ENCODE measurements at regions not wholly inside any gene's neighbourhood (a gene's known extent, or its start where the extent isn't known, plus 50 kb on each side); places are given as distances from the start of the nearest gene placed in this dataset.

DNA sequence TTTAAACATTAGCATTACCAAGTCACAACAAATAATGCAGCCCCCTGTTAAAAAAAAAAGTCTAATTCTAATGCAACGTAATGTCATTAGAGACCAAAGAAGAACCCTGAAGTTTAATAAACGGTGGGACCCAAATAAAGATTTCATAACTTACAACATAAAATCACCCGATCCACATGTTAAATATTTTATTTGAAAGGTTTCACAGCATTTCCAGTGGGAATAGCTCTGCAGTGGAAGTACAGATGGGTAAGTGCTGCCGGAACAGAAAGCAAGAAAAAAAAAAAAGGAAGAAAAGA is 320.6 kb upstream of the ZMIZ1 start:
- no peak overlapping the region for H3K4me3 ChIP-seq (ENCODE audit: low read depth, low read length)
- in situ Hi-C loops (cut with HindIII; ENCODE audit: low sequenced_read_pairs), result no loop called here
- TF ChIP-seq, protein P1, sequence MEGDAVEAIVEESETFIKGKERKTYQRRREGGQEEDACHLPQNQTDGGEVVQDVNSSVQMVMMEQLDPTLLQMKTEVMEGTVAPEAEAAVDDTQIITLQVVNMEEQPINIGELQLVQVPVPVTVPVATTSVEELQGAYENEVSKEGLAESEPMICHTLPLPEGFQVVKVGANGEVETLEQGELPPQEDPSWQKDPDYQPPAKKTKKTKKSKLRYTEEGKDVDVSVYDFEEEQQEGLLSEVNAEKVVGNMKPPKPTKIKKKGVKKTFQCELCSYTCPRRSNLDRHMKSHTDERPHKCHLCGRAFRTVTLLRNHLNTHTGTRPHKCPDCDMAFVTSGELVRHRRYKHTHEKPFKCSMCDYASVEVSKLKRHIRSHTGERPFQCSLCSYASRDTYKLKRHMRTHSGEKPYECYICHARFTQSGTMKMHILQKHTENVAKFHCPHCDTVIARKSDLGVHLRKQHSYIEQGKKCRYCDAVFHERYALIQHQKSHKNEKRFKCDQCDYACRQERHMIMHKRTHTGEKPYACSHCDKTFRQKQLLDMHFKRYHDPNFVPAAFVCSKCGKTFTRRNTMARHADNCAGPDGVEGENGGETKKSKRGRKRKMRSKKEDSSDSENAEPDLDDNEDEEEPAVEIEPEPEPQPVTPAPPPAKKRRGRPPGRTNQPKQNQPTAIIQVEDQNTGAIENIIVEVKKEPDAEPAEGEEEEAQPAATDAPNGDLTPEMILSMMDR (IDR thresholded peaks at IDR 0.05; ENCODE audit: low read depth, low read length, missing control alignments), result no peak
- DNase-seq (ENCODE audit: low read depth), result no peak

DNA sequence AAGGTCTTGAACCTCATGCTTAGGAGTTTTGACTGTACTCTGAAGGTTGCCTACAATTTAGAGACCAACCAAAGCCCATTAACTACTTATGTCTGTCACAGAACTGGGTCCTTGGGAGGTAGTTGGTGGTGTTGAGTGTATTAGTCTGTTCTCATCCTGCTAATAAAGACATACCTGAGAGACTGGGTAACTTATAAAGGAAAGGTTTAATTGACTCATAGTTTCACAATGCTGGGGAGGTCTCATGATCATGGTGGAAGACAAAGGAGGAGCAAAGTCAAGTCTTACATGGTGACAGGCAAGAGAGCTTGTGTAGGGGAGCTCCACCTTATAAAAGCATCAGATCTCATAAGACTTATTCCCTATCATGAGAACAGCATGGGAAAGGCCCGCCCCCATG is 319.6 kb upstream of the ZMIZ1 start:
- in situ Hi-C loops (cut with HindIII; ENCODE audit: low sequenced_read_pairs), result no loop called here
- no peak overlapping the region for H3K4me3 ChIP-seq (ENCODE audit: low read depth, low read length)
- DNase-seq (ENCODE audit: low read depth), result no peak
- TF ChIP-seq, protein P1 (IDR thresholded peaks at IDR 0.05; ENCODE audit: low read depth, low read length, missing control alignments), result no peak

DNA sequence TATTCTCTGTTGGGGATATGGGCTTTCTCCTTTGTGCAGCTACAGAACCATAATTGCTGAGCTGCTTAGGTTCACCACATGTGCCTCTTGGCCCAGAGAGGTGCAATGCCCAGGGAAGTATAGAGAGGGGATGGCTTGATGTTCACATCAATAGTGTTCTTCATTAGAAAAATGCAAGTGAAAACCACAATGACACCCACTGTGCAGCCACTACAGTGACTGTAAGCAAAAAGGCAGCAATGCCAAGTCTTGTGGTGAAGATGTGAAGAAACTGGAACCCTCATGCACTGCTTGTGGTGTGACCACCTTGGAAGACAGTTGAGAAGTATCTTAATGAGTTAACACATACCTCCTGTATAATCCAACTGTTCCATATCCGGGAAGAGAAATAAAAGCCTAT is 318.9 kb upstream of the ZMIZ1 start:
- in situ Hi-C loops (cut with HindIII; ENCODE audit: low sequenced_read_pairs), result loop anchor here (10.0 kb wide), 1 partner anchor 705 kb away; no protein-coding TSS in a partner anchor
- DNase-seq (ENCODE audit: low read depth), result peak; percentile 99
- TF ChIP-seq, protein P1 (IDR thresholded peaks at IDR 0.05; ENCODE audit: low read depth, low read length, missing control alignments), result no peak
- no peak overlapping the region for H3K4me3 ChIP-seq (ENCODE audit: low read depth, low read length)

DNA sequence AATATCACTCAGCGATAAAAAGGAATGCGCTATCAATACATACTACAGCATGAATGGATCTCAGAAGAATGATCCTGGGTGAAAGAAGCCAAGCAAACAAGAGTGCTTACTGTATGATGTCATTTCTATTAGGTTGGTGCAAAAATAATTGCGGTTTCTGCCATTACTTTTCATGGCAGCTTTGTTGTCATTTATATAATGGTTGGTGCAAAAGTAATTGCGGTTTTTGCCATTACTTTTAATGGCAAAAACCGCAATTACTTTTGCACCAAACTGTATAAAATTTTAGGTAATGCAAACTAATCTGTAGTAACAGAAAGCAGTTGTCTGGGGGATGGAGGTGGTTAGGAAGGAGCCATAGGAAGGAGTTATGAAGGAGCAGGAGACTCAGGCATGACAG is 318.3 kb upstream of the ZMIZ1 start:
- in situ Hi-C loops (cut with HindIII; ENCODE audit: low sequenced_read_pairs), result loop anchor here (10.0 kb wide), 1 partner anchor 706 kb away; no protein-coding TSS in a partner anchor
- TF ChIP-seq, protein P1 (IDR thresholded peaks at IDR 0.05; ENCODE audit: low read depth, low read length, missing control alignments), result no peak
- no peak overlapping the region for H3K4me3 ChIP-seq (ENCODE audit: low read depth, low read length)
- DNase-seq (ENCODE audit: low read depth), result peak; percentile 20

DNA sequence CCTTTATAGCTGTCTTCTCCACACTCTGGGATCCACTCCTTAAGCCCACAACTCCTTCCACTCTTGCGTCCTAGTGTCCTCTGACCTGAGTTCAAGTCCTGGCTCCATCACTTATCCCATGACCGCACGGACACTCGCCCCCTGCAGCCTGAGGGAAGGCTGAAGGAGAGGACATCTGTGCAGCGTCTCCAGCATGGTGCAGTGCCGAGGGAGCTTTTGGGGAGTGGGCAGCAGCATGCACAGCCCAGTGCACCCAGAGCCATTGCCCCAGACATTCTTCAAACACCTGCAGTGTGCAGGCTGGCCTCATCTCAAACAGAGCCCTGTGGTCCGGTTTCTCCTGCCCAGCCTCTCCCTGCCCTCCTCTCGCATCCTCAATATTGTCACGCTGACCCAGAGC is 317.1 kb upstream of the ZMIZ1 start:
- no peak overlapping the region for H3K4me3 ChIP-seq (ENCODE audit: low read depth, low read length)
- in situ Hi-C loops (cut with HindIII; ENCODE audit: low sequenced_read_pairs), result loop anchor here (10.0 kb wide), 1 partner anchor 707 kb away; no protein-coding TSS in a partner anchor
- TF ChIP-seq, protein P1 (IDR thresholded peaks at IDR 0.05; ENCODE audit: low read depth, low read length, missing control alignments), result no peak
- no peak for DNase-seq (ENCODE audit: low read depth)

DNA sequence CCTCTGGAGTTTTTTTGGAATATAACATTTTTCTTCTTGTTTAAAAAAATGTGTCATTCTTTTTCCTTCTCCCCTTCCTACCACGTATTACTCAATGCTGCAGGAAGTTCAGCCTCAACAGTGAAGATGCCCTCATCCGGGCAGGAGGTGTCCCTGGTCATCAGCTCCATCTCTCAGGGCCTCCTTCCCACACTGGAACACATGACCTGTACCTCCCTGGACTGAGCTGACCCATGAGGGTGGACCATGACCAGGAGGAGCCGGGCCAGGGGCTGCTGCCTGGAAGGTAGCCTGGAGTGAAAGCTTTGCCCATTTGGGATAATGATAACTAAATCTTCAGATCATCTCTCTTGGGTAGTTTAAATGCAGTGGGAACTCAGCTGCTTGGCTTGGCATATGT is 316.5 kb upstream of the ZMIZ1 start:
- TF ChIP-seq, protein P1 (IDR thresholded peaks at IDR 0.05; ENCODE audit: low read depth, low read length, missing control alignments), result no peak
- H3K4me3 ChIP-seq (ENCODE audit: low read depth, low read length), result no peak overlapping the region
- in situ Hi-C loops (cut with HindIII; ENCODE audit: low sequenced_read_pairs), result loop anchor here (10.0 kb wide), 1 partner anchor 707 kb away; no protein-coding TSS in a partner anchor
- DNase-seq (ENCODE audit: low read depth), result no peak

DNA sequence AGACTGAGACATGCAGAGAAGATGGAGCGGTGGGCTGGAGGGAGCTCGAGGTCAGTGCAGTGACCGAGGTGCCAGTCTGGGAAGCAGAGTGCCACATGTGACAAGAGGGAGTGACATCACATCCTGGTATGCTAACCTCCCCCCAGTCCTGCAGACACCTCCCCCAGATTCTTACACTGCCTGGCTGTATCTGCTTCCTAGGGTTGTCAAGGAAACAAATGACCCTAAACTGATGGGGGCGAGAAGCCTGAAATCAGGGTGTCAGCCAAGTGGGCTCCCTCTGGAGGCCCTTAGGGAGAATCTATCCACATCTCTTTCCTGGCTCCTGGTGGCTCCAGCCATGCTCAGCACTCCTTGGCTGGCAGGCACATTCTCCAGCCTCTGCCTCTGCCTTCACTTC is 316.1 kb upstream of the ZMIZ1 start:
- in situ Hi-C loops (cut with HindIII; ENCODE audit: low sequenced_read_pairs), result loop anchor here (10.0 kb wide), 1 partner anchor 708 kb away; no protein-coding TSS in a partner anchor
- no peak for DNase-seq (ENCODE audit: low read depth)
- TF ChIP-seq, protein P1 (IDR thresholded peaks at IDR 0.05; ENCODE audit: low read depth, low read length, missing control alignments), result no peak

More for the DNA sequence above, 316.1 kb upstream of the ZMIZ1 start:
- no peak overlapping the region for H3K4me3 ChIP-seq (ENCODE audit: low read depth, low read length)
